Nephron progenitor cell (in vitro differentiated cells): ENCODE measurements at regions not wholly inside any gene's neighbourhood (a gene's known extent, or its start where the extent isn't known, plus 50 kb on each side); places are given as distances from the start of the nearest gene placed in this dataset.

Experiments
- DNase-seq: peaks from one replicate; pipeline ENCODE4 v3.0.0; 2021
- H3K27ac Mint-ChIP-seq: 2 replicates; pipeline ENCODE4 v1.8.0; 2021; ENCODE audit warnings: mild to moderate bottlenecking, moderate library complexity, mixed read lengths
- H3K27me3 Mint-ChIP-seq: 2 replicates; pipeline ENCODE4 v1.8.0; 2021; ENCODE audit warnings: mild to moderate bottlenecking, low read depth, mixed read lengths; ENCODE audit not compliant: poor library complexity
- H3K36me3 Mint-ChIP-seq: 2 replicates; pipeline ENCODE4 v1.8.0; 2021; ENCODE audit warnings: low read depth, mixed read lengths
- H3K4me1 Mint-ChIP-seq: 2 replicates; pipeline ENCODE4 v1.8.0; 2021; ENCODE audit warnings: mixed read lengths
- H3K4me3 Mint-ChIP-seq: 2 replicates; pipeline ENCODE4 v1.8.0; 2021; ENCODE audit warnings: mild to moderate bottlenecking, moderate library complexity, mixed read lengths
- H3K9me3 Mint-ChIP-seq: 2 replicates; pipeline ENCODE4 v1.8.0; 2021; ENCODE audit warnings: mild to moderate bottlenecking, moderate library complexity, mixed read lengths
- CTCF ChIP-seq: fragments of 200-600 bp; sonication (generic); IDR thresholded peaks from 2 replicates; pipeline ENCODE4 v1.5.0; 2021; ENCODE audit warnings: antibody characterized with exemption

- no peak for TF ChIP-seq CTCF
- Mint-ChIP-seq H3K9me3 (no peaks in the 10 kb centered on the region), H3K4me1 (peaks cover 70% of the 10 kb centered on the region), H3K27me3 (peaks cover 14% of the 10 kb centered on the region), H3K36me3 (no peaks in the 10 kb centered on the region), H3K4me3 (no peak overlapping the region), H3K27ac (no peak overlapping the region)
- no peak for DNase-seq
Measured at GRCh38 chr20:53874104-53874503, 196.3 kb downstream of the BCAS1 start.

- Mint-ChIP-seq H3K9me3 (no peaks in the 10 kb centered on the region), H3K27ac (no peak overlapping the region), H3K36me3 (no peaks in the 10 kb centered on the region), H3K27me3 (peaks cover 14% of the 10 kb centered on the region), H3K4me3 (no peak overlapping the region), H3K4me1 (peaks cover 61% of the 10 kb centered on the region)
- no peak for TF ChIP-seq CTCF
- DNase-seq, result no peak
Measured at GRCh38 chr20:53873230-53873604, 197.2 kb downstream of the BCAS1 start.

GRCh38 chr20:53872561-53873229 is 197.7 kb downstream of the BCAS1 start:
- TF ChIP-seq CTCF, result no peak
- Mint-ChIP-seq H3K36me3 (no peaks in the 10 kb centered on the region), H3K27me3 (peaks cover 14% of the 10 kb centered on the region), H3K4me3 (no peak overlapping the region), H3K27ac (peak overlapping the region; percentile 50), H3K4me1 (peaks cover 60% of the 10 kb centered on the region), H3K9me3 (no peaks in the 10 kb centered on the region)
- DNase-seq, result no peak

- no peak for TF ChIP-seq CTCF
- Mint-ChIP-seq H3K27me3 (peaks cover 10% of the 10 kb centered on the region), H3K36me3 (no peaks in the 10 kb centered on the region), H3K9me3 (no peaks in the 10 kb centered on the region), H3K4me3 (no peak overlapping the region), H3K27ac (peak overlapping the region; percentile 50), H3K4me1 (peaks cover 60% of the 10 kb centered on the region)
- DNase-seq, result no peak
Measured at GRCh38 chr20:53872081-53872541, 198.3 kb downstream of the BCAS1 start.

GRCh38 chr20:53871541-53871940 is 198.9 kb downstream of the BCAS1 start:
- Mint-ChIP-seq H3K9me3 (no peaks in the 10 kb centered on the region), H3K4me1 (peaks cover 60% of the 10 kb centered on the region), H3K27me3 (peaks cover 5% of the 10 kb centered on the region), H3K36me3 (no peaks in the 10 kb centered on the region), H3K27ac (no peak overlapping the region), H3K4me3 (peak overlapping the region; percentile 12)
- TF ChIP-seq CTCF, result no peak
- no peak for DNase-seq
